ENCODE measurements at regions not wholly inside any gene's neighbourhood (a gene's known extent, or its start where the extent isn't known, plus 50 kb on each side); places are given as distances from the start of the nearest gene placed in this dataset.

- no peak for TF ChIP-seq CTCF (IDR thresholded peaks at IDR 0.05; ENCODE audit: low read depth, low read length, missing control alignments)
- no peak overlapping the region for H3K4me3 ChIP-seq (ENCODE audit: low read depth, low read length)
- no peak for DNase-seq (ENCODE audit: low read depth)
These were observed 312.8 kb upstream of the PRKCQ start for GRCh38 chr10:6892864-6893263.

GRCh38 chr10:6891924-6892323, 311.8 kb upstream of the PRKCQ start:
- no peak overlapping the region for H3K4me3 ChIP-seq (ENCODE audit: low read depth, low read length)
- no peak for DNase-seq (ENCODE audit: low read depth)
- TF ChIP-seq CTCF (IDR thresholded peaks at IDR 0.05; ENCODE audit: low read depth, low read length, missing control alignments), result no peak

GRCh38 chr10:6889718-6890117, 309.6 kb upstream of the PRKCQ start:
- no peak for TF ChIP-seq CTCF (IDR thresholded peaks at IDR 0.05; ENCODE audit: low read depth, low read length, missing control alignments)
- H3K4me3 ChIP-seq (ENCODE audit: low read depth, low read length), result no peak overlapping the region
- no peak for DNase-seq (ENCODE audit: low read depth)

- no peak overlapping the region for H3K4me3 ChIP-seq (ENCODE audit: low read depth, low read length)
- no peak for DNase-seq (ENCODE audit: low read depth)
- no peak for TF ChIP-seq CTCF (IDR thresholded peaks at IDR 0.05; ENCODE audit: low read depth, low read length, missing control alignments)
These were observed 308.4 kb upstream of the PRKCQ start for GRCh38 chr10:6888434-6888833.

GRCh38 chr10:6885284-6885683, 305.2 kb upstream of the PRKCQ start:
- H3K4me3 ChIP-seq (ENCODE audit: low read depth, low read length), result no peak overlapping the region

GRCh38 chr10:6881987-6882386, 301.9 kb upstream of the PRKCQ start:
- no peak overlapping the region for H3K4me3 ChIP-seq (ENCODE audit: low read depth, low read length)
- TF ChIP-seq CTCF (IDR thresholded peaks at IDR 0.05; ENCODE audit: low read depth, low read length, missing control alignments), result no peak
- DNase-seq (ENCODE audit: low read depth), result no peak

More at GRCh38 chr10:6885284-6885683, 305.2 kb upstream of the PRKCQ start:
- DNase-seq (ENCODE audit: low read depth), result no peak
- TF ChIP-seq CTCF (IDR thresholded peaks at IDR 0.05; ENCODE audit: low read depth, low read length, missing control alignments), result no peak

GRCh38 chr10:6877722-6878392, 297.8 kb upstream of the PRKCQ start:
- H3K4me3 ChIP-seq (ENCODE audit: low read depth, low read length), result no peak overlapping the region
- DNase-seq (ENCODE audit: low read depth), result no peak
- TF ChIP-seq CTCF (IDR thresholded peaks at IDR 0.05; ENCODE audit: low read depth, low read length, missing control alignments), result no peak

All from GM12864 (cell line).